ENCODE measurements at regions not wholly inside any gene's neighbourhood (a gene's known extent, or its start where the extent isn't known, plus 50 kb on each side); places are given as distances from the start of the nearest gene placed in this dataset.

DNA sequence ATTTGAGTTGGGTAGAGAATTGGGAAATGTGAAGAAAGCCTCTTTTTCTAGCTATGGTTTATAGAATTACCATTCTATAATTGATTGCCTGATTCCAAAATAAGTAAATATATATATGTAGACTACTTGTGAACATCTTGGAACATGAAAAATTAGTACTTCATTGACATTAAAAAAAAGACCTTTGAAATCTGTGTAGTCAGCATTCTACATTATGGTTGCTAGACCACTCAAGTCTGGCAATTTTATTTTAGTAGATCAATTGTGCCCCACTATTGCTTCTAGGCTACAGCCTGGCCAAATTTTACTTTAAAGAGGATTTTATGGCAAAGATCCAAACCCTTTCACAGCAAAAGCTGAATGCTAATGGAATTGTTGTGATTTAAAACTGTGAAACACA, 279.8 kb downstream of the IKZF2 start:
- Histone ChIP-seq H2AFZ (ENCODE audit: low read length) (no peak overlapping the region), H3K27me3 (ENCODE audit: insufficient read depth, low read length) (no peaks in the 10 kb centered on the region), H3K79me2 (ENCODE audit: insufficient read depth, low read length) (no peaks in the 10 kb centered on the region), H3K9me3 (ENCODE audit: low read length) (no peaks in the 10 kb centered on the region; the same call in 1 of the 2 replicates), H3K36me3 (ENCODE audit: insufficient read depth, low read length) (no peaks in the 10 kb centered on the region), H3K9ac (ENCODE audit: low read length) (no peak overlapping the region), H3K4me2 (ENCODE audit: low read length) (no peak overlapping the region), H3K9me2 (ENCODE audit: low read depth, low read length) (no peaks in the 10 kb centered on the region), H3K27ac (ENCODE audit: low read depth, low read length, poor library complexity, severe bottlenecking) (no peak overlapping the region), H3K4me1 (ENCODE audit: insufficient read depth, low read length, severe bottlenecking) (no peaks in the 10 kb centered on the region), H4K20me1 (ENCODE audit: insufficient read depth, low read length) (no peaks in the 10 kb centered on the region), H3F3A (ENCODE audit: insufficient read depth, low read length) (no peaks in the 10 kb centered on the region), H3K4me3 (ENCODE audit: low read depth, low read length, poor library complexity, severe bottlenecking) (no peak overlapping the region)
- TF ChIP-seq, protein P1, sequence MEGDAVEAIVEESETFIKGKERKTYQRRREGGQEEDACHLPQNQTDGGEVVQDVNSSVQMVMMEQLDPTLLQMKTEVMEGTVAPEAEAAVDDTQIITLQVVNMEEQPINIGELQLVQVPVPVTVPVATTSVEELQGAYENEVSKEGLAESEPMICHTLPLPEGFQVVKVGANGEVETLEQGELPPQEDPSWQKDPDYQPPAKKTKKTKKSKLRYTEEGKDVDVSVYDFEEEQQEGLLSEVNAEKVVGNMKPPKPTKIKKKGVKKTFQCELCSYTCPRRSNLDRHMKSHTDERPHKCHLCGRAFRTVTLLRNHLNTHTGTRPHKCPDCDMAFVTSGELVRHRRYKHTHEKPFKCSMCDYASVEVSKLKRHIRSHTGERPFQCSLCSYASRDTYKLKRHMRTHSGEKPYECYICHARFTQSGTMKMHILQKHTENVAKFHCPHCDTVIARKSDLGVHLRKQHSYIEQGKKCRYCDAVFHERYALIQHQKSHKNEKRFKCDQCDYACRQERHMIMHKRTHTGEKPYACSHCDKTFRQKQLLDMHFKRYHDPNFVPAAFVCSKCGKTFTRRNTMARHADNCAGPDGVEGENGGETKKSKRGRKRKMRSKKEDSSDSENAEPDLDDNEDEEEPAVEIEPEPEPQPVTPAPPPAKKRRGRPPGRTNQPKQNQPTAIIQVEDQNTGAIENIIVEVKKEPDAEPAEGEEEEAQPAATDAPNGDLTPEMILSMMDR (IDR thresholded peaks at IDR 0.05; ENCODE audit: low read length): no peak
- TF ChIP-seq EZH2 (IDR thresholded peaks at IDR 0.05; ENCODE audit: borderline replicate concordance, low read length): no peak

DNA sequence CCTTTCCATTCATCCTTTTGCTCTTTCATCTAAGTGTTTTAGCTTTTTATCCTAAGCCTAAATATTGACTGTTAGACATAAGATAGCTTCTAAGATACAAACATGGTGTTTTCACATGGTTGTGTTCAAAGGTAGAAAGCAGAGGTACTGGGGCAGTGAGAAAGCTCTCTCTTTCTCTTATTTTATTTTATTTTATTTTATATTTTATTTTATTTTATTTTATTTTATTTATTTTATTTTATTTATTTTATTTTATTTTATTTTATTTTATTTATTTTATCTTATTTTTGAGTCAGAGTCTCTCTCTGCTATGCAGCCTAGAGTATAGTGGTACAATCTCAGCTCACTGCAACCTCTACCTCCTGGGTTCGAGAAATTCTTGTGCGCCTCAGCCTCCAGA, 287.2 kb downstream of the IKZF2 start:
- H4K20me1 ChIP-seq (ENCODE audit: insufficient read depth, low read length): no peaks in the 10 kb centered on the region
- no peak overlapping the region for H3K27ac ChIP-seq (ENCODE audit: low read depth, low read length, poor library complexity, severe bottlenecking)
- no peak overlapping the region for H3K9ac ChIP-seq (ENCODE audit: low read length)
- no peaks in the 10 kb centered on the region for H3F3A ChIP-seq (ENCODE audit: insufficient read depth, low read length)
- H3K4me3 ChIP-seq (ENCODE audit: low read depth, low read length, poor library complexity, severe bottlenecking): no peak overlapping the region
- TF ChIP-seq EZH2 (IDR thresholded peaks at IDR 0.05; ENCODE audit: borderline replicate concordance, low read length): no peak
- TF ChIP-seq, protein P1 (IDR thresholded peaks at IDR 0.05; ENCODE audit: low read length): no peak
- H3K27me3 ChIP-seq (ENCODE audit: insufficient read depth, low read length): no peaks in the 10 kb centered on the region
- H3K4me1 ChIP-seq (ENCODE audit: insufficient read depth, low read length, severe bottlenecking): no peaks in the 10 kb centered on the region
- H3K79me2 ChIP-seq (ENCODE audit: insufficient read depth, low read length): no peaks in the 10 kb centered on the region
- no peak overlapping the region for H2AFZ ChIP-seq (ENCODE audit: low read length)
- no peaks in the 10 kb centered on the region for H3K9me2 ChIP-seq (ENCODE audit: low read depth, low read length)
- peaks cover 13% of the 10 kb centered on the region for H3K9me3 ChIP-seq (ENCODE audit: low read length)
- H3K36me3 ChIP-seq (ENCODE audit: insufficient read depth, low read length): no peaks in the 10 kb centered on the region
- H3K4me2 ChIP-seq (ENCODE audit: low read length): no peak overlapping the region

DNA sequence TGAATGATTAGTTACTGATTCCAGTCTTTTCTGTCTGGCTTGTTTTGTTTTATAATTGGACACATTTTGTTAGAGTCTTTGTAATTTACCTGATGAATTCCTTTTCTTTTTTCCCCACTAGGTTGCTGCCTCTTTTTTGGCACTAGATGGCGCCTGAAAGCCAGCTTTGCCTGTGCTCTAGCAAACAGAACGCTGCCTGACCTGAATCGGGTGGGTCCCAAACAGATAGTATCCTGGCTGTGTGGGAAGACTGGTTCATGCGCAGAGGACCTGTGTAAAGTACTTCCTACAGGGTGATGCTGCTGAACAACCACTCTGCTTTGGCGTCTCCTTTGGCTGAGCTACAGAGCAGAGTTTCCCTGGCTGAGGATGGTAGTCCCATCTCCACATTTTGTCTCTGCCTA, 288.2 kb downstream of the IKZF2 start:
- H3K4me2 ChIP-seq (ENCODE audit: low read length): no peak overlapping the region
- H3K9me2 ChIP-seq (ENCODE audit: low read depth, low read length): no peaks in the 10 kb centered on the region
- no peaks in the 10 kb centered on the region for H4K20me1 ChIP-seq (ENCODE audit: insufficient read depth, low read length)
- no peaks in the 10 kb centered on the region for H3K27me3 ChIP-seq (ENCODE audit: insufficient read depth, low read length)
- H2AFZ ChIP-seq (ENCODE audit: low read length): no peak overlapping the region
- H3K4me3 ChIP-seq (ENCODE audit: low read depth, low read length, poor library complexity, severe bottlenecking): no peak overlapping the region
- H3F3A ChIP-seq (ENCODE audit: insufficient read depth, low read length): no peaks in the 10 kb centered on the region
- H3K9ac ChIP-seq (ENCODE audit: low read length): no peak overlapping the region
- no peak overlapping the region for H3K27ac ChIP-seq (ENCODE audit: low read depth, low read length, poor library complexity, severe bottlenecking)
- H3K9me3 ChIP-seq (ENCODE audit: low read length): peaks cover 13% of the 10 kb centered on the region
- H3K36me3 ChIP-seq (ENCODE audit: insufficient read depth, low read length): no peaks in the 10 kb centered on the region
- TF ChIP-seq EZH2 (IDR thresholded peaks at IDR 0.05; ENCODE audit: borderline replicate concordance, low read length): no peak
- TF ChIP-seq, protein P1 (IDR thresholded peaks at IDR 0.05; ENCODE audit: low read length): peak; percentile 83
- no peaks in the 10 kb centered on the region for H3K79me2 ChIP-seq (ENCODE audit: insufficient read depth, low read length)
- no peaks in the 10 kb centered on the region for H3K4me1 ChIP-seq (ENCODE audit: insufficient read depth, low read length, severe bottlenecking)
